C4-2B (cell line): ENCODE measurements at regions not wholly inside any gene's neighbourhood (a gene's known extent, or its start where the extent isn't known, plus 50 kb on each side); places are given as distances from the start of the nearest gene placed in this dataset.

Experiments
- ZFX ChIP-seq: fragments of 450-650 bp; IDR thresholded peaks from 2 replicates; pipeline ENCODE4 v1.6.1; 2017
- TF ChIP-seq, protein P1 (sequence below): fragments of 450-650 bp; conservative IDR thresholded peaks from 2 replicates; pipeline ENCODE4 v1.5.1; 2017; ENCODE audit warnings: mild to moderate bottlenecking

GRCh38 chr3:22491344-22491743 is 711.8 kb upstream of the UBE2E2 start:
- TF ChIP-seq, protein P1, sequence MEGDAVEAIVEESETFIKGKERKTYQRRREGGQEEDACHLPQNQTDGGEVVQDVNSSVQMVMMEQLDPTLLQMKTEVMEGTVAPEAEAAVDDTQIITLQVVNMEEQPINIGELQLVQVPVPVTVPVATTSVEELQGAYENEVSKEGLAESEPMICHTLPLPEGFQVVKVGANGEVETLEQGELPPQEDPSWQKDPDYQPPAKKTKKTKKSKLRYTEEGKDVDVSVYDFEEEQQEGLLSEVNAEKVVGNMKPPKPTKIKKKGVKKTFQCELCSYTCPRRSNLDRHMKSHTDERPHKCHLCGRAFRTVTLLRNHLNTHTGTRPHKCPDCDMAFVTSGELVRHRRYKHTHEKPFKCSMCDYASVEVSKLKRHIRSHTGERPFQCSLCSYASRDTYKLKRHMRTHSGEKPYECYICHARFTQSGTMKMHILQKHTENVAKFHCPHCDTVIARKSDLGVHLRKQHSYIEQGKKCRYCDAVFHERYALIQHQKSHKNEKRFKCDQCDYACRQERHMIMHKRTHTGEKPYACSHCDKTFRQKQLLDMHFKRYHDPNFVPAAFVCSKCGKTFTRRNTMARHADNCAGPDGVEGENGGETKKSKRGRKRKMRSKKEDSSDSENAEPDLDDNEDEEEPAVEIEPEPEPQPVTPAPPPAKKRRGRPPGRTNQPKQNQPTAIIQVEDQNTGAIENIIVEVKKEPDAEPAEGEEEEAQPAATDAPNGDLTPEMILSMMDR, result no peak
- no peak for TF ChIP-seq ZFX
